Choroid plexus epithelial cell (primary cell): ENCODE measurements at regions not wholly inside any gene's neighbourhood (a gene's known extent, or its start where the extent isn't known, plus 50 kb on each side); places are given as distances from the start of the nearest gene placed in this dataset.

Experiments
- DNase-seq: peaks from one replicate; pipeline ENCODE4 v3.0.0-alpha.2; 2010; ENCODE audit warnings: low read depth
- H3K4me3 ChIP-seq: 2 replicates; pipeline ENCODE4 v1.5.1; 2011; ENCODE audit warnings: low read depth, mild to moderate bottlenecking, control low read depth, low read length, moderate library complexity
- CTCF ChIP-seq: conservative IDR thresholded peaks from 2 replicates; pipeline ENCODE4 v1.5.1; 2011; ENCODE audit warnings: low read depth, mild to moderate bottlenecking, control low read depth, inconsistent platforms, low read length, moderate library complexity

DNA sequence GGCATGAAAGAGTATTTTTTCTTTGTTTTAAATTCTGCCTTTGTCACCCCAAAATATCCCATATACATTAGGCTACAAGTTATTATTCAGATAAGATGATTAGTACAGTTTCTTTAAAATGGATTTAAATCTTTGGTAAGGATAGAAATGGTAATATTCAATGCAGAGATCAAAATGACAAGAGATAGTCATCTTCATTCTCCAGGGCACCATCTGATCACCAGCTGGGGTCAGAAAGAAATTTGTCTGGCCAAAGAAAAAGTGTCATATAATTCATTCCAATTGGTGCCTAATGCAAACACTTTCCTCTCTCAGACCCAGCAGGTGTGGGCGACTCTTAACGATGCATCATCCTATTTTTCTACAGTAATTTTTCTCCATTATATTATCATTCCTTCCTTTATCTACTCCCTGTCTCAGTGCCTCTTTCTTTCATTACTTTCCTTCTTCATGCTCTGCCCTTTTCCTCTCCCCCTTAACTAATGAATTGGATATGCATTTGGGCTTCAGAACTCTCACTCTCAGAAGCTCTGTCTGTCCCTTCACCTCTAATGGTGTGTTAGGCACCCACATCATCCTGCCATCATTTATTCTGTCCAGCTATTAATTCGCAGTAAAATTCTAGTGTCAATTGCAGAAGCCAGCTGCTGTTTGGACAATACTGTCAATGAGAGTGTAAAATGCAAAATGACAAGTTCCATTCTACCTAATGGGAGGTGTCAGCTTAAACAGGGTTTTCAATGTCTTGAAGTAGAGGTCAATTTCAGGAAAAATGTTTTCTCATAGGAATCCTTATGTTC is 570.5 kb downstream of the TDRD15 start:
- DNase-seq = no peak
- no peak for TF ChIP-seq CTCF
- no peak overlapping the region for H3K4me3 ChIP-seq

DNA sequence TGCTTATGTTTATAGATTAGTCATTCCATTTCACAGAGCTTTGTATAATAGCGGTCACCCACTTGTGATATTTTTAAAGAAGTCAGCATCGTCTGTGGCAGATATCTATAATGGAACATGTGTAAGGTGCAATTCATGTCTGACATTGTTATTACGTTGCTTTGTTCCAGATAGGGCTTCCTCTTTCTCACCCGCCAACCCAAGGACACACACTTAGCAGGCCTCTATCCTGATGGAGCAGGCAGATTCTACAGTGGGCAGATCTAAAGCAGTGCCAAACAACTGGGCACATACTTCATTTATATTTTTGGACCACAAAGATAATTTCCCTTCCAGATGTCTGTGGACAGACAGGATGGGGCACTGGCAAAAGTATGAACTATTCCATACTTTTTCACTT is 573.1 kb downstream of the TDRD15 start:
- TF ChIP-seq CTCF = no peak
- no peak for DNase-seq
- H3K4me3 ChIP-seq = no peak overlapping the region

DNA sequence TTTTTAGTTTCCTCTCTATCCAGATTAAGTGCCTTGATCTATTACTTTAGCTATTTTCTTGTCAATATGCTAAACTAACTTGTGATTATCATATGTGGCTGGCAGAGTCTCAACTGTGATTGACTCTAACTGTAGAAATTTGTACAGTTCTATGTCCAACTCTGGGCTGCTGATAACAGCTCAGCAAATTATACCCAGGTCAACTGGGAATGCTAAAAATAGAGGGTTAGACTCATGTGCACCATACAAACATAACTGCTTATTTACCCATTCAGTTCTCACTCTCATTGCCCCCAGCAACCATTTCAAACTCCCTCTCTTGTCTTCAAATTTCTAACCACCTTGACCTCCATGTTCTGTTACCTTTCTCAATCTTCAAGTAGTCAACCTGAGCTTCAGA is 576.9 kb downstream of the TDRD15 start:
- no peak for TF ChIP-seq CTCF
- no peak for DNase-seq
- H3K4me3 ChIP-seq = no peak overlapping the region

GRCh38 chr2:21710031-21710430 is 586.3 kb downstream of the TDRD15 start:
- no peak overlapping the region for H3K4me3 ChIP-seq
- DNase-seq = no peak
- no peak for TF ChIP-seq CTCF

GRCh38 chr2:21710496-21710895 is 586.7 kb downstream of the TDRD15 start:
- no peak for DNase-seq
- TF ChIP-seq CTCF = no peak
- no peak overlapping the region for H3K4me3 ChIP-seq

DNA sequence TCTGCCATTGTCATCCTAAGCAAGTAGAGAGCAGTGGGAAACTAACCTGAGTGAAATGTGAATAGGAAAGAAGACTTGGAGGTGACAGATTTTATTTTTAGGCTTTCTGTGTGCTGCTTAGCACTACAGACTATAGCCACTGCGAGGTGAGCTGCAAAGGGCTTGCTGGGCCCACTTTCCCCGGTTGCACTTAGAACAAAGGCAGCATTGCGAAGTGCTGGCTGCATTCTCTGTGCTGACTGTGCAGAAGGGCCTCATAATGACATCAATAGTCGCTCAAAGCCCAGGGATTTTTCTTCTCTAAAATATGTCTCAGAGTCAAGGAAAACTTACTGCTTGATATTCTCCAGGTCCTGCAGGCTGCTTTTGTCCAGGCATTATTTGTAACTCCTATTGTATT is 592.1 kb downstream of the TDRD15 start:
- no peak for TF ChIP-seq CTCF
- no peak overlapping the region for H3K4me3 ChIP-seq
- DNase-seq = no peak

DNA sequence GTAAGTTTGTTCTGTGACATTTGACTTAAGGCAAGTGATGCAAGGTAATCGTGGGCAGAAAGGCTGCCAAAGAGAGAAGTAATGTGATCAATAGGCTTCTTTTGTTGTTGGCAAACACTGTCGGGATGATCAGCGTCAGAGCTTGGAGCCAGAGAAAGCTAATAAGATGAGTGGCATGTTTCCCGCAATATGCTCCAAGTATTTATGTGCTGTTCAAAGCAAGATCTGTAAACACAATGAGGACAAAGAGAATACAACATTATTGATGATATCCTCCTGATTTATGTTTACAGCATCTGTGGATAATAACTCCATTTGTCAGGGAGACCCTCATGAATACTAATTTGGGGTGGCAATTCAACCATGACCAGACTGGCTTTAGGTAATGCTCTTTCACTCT is 603.3 kb downstream of the TDRD15 start:
- no peak for DNase-seq
- no peak overlapping the region for H3K4me3 ChIP-seq
- TF ChIP-seq CTCF = no peak
